Suppressor macrophage treated with lipopolysaccharide for 1 hour (primary cell): ENCODE measurements at regions not wholly inside any gene's neighbourhood (a gene's known extent, or its start where the extent isn't known, plus 50 kb on each side); places are given as distances from the start of the nearest gene placed in this dataset.
"Not testable (repeated sequence)": the region's sequence is repeated elsewhere in the genome, so short reads cannot be mapped to it uniquely, and the experiment has no call there.

ENCODE experiments used
- DNase-seq, 3 donors: peaks; one replicate each; pipeline ENCODE4 v3.0.0-alpha.2; 2020 to 2022

DNA sequence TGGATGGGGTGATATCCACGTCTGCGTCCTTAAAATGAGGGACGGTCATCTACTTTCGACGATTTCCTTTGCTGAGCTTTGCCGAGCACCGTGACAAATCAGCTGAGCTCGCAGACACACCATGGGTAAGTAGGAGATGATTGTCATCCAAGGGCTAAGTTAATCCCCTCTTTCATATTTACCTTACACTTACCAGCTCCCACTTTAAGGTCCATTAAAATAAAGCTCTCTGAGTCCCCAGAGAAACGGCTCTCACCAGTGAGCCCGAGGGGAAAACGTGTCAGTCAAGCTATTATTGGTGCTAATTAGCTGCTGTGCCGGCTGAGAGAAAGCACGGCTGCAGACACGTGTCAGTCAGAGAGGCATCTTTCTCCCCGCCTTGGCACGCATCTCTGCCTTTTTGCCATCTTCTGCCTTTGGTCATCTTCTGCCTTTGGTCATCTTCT, 72.2 kb downstream of the CRLF2 start:
- no peak for DNase-seq

DNA sequence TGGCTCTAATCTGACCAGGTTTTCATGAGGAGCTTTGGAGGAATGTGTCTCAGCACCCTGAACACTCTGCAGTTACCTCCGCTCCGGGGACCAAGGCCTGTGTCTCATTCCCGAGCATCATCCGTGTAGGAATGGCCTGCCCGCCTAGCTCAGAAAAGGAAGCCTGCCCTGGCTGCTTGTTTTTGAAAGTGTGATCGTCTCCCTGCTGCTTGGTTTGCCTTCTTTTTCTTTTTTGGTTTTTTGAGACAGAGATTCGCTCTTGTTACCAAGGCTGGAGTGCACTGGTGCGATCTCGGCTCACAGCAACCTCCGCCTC, 73.3 kb downstream of the CRLF2 start:
- no peak for DNase-seq

- DNase-seq: no peak
Measured at GRCh38 chrX:1138476-1139184, 73.8 kb downstream of the CRLF2 start.

DNA sequence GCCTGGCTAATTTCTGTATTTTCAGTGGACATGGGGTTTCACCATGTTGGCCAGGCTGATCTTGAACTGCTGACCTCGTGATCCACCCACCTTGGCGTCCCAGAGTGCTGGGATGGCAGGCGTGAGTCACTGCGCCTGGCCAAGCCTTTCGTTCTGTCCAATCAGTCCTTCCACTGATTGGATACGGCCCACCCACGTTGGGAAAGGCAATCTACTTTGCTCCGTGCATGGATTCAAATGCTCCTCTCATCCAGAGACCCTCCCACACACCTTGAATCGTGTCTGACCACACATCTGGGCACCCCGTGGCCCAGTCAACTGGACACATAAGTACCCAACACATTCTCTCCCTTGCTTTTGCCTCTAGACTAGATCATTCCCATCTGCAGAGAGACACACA, 74.9 kb downstream of the CRLF2 start:
- DNase-seq: no peak

DNA sequence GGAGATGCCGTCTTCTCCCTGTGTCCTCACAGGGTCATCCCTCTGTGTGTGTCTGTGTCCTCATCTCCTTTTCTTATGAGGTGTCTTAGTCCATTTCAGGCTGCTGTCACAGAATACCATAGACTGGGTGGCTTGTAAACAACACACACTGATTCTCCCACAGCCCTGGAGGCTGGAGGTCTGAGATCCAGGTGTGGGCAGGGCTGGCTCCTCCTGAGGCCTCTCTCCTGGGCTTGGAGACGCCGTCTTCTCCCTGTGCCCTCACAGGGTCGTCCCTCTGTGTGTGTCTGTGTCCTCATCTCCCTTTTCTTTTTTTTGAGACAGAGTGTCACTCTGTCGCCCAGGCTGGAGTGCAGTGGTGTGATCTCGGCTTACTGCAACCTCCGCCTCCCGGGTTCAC, 75.9 kb downstream of the CRLF2 start:
- DNase-seq: not testable (repeated sequence)

DNA sequence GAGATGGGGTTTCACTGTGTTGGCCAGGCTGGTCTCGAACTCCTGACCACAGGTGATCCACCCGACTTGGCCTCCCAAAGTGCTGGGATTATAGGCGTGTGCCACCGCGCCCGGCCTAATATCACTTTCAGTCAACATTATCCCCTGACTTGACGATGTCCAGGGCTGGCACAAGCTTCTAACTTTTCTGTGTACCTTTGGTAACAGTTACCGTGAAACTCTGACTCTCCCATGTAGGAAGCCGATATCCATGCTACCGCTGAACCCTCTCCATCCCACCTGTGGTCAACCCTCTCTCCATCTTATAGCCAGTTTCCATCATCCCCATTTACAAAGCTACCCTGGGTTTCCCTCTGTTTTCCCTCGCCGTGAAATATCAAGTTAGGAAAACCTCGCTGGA, 77.5 kb downstream of the CRLF2 start:
- no peak for DNase-seq

GRCh38 chrX:1134156-1134555, 78.3 kb downstream of the CRLF2 start:
- DNase-seq: no peak

DNA sequence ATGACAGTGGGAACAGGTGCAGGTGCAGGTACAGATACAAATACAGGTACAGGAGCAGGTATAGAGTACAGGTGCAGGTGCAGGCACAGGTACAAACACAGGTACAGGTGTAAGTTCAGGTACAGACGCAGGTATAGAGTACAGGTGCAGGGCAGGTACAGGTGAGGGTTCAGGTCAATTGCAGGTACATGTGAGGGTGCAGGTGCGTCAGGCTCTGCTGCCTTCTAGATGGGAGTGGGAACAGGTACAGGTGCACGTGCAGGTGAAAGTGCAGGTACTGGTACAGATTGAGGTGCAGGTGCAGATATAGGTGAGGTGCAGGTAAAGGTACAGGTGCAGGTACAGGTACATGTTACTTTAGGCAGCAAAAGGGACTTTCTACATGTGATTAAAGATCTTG, 85.7 kb downstream of the CRLF2 start:
- DNase-seq: no peak

- no peak for DNase-seq
Measured at GRCh38 chrX:1124531-1124930, 87.9 kb downstream of the CRLF2 start.

DNA sequence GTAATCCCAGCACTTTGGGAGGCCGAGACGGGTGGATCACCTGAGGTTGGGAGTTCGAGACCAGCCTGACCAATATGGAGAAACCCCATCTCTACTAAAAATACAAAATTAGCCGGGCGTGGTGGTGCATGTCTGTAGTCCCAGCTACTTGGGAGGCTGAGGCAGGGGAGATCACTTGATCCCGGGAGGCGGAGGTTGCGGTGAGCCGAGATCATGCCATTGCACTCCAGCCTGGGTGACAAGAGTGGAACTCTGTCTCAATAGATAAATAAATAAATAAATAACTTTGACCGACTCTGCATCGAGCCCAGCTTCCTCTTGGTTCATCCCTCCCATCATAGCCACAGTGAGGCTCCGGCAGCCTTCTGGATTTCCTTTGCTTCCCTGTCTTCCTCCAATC, 89.6 kb downstream of the CRLF2 start:
- not testable (repeated sequence) for DNase-seq

DNA sequence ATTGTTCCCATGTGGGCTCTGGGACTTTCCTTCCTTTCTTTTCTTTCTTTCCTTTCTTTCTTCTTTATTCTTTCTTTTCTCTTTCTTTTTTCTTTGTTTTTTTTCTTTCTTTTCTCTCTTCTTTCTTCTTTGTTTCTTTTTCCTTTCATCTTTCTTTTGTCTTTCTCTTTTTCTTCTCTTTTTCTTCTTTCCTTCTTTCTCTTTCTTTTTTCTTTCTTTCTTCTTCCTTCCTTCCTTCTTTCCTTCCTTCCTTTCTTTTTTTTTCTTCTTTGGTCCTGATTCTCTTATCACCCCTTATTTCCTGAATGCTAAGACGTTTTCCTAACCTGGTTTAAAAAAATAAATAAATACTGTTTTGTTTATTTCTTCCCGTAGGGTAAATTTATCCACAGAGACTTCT, 93.2 kb downstream of the CRLF2 start:
- no peak for DNase-seq

DNA sequence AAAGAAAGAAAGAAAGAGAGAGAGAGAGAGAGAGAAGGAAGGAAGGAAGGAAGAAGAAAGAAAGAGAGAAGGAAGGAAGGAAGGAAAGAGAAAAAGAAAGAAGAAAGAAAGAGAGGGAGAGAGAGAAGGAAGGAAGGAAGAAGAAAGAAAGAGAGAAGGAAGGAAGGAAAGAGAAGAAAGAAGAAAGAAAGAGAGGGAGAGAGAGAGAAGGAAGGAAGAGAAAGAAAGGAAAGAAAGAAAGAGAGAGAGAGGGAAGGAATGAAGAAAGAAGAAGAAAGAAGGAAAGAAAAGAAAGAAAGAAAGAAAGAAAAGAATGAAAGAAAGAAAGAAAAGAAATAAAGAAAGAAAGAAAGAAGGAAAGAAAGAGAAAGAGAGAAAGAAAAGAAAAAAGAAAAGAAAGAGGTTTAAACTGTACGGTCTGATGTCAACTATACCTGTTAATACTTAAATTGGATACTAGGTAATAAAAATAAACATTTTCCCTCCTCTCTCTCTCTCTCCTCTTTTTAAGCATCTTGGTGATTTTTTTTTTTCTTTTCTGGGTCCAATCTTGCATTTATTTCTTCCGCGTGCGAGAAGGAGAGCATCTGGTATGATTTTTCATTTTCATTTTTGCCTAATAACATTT, 93.8 kb downstream of the CRLF2 start:
- DNase-seq: no peak

- not testable (repeated sequence) for DNase-seq
Measured at GRCh38 chrX:1115411-1115810, 97.0 kb downstream of the CRLF2 start.

- DNase-seq: no peak
Measured at GRCh38 chrX:1112321-1112720, 100.1 kb downstream of the CRLF2 start.

DNA sequence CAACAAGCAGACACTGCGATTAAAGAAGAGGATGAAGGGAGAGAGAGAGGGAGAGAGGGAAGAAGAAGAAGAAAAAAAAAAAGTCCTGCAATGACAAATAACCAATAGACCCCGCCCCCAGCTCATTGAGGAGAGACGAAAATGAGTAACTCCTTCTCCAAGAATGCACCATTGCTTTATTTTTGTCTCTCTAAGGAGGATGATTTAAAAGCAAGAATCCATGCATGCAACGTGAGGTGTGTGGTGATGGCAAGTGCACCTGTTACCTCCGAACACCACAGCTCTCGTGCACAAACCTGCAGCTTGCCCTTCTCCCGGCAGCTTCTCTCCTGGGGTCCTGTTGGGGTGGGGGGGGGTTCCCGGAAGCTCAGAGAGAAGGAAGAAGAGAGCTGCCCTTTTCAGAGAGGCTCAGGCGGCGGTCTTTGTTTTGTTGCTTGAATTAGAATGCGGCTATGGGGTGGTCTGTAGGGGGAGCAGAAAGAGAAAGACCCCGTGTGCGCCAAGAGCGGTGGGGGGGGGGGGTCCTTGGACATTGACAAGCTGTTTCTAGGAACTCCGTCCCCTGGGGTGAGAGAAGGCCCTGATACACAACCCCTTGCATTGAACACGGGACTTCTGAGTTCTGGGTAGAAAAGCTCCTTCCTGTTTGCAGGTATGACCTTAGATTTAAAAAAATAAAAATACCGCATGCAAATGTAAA, 100.7 kb downstream of the CRLF2 start:
- no peak for DNase-seq

DNA sequence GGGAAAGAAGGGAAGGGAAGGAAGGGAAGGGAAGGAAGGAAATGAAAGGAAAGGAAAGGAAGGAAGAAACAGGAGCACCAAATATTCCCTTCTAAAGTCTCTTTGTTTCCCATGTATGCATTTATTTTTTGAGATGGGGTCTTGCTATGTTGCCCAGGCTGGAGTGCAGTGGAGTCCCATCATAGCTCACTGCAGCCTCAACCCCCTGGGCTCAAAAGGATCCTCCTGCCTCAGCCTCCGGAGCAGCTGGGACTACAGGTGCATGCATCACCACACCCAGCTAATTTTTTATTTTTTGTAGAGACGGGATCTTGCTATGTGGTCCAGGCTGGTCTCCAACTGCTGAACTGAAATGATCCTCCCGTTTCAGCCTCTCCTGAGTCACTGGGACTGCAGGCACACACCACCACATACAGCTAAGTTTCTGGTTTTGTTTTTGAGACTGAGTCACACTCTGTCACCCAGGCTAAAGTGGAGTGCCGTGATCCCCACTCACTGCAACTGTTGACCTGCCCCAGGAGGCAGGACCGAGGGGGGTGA, 102.8 kb downstream of the CRLF2 start:
- no peak for DNase-seq

- no peak for DNase-seq
Measured at GRCh38 chrX:1108501-1109445, 103.7 kb downstream of the CRLF2 start.

- DNase-seq: no peak
Measured at GRCh38 chrX:1106478-1107210, 105.8 kb downstream of the CRLF2 start.

GRCh38 chrX:1105671-1106419, 106.6 kb downstream of the CRLF2 start:
- no peak for DNase-seq

DNA sequence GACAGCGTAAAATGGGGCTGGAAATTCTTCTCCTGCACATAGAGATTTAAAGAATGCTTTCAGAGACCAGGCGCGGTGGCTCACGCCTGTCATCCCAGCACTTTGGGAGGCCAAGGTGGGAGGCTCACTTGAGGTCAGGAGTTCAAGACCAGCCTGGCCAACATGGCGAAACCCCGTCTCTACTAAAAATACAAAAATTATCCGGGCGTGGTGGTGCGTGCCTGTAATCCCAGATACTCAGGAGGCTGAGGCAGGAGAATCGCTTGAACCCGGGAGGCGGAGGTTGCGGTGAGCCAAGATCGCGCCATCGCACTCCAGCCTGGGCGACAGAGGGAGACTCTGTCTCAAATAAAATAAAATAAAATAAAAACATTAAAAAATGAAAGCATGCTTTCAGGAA, 107.4 kb downstream of the CRLF2 start:
- DNase-seq: not testable (repeated sequence)

DNA sequence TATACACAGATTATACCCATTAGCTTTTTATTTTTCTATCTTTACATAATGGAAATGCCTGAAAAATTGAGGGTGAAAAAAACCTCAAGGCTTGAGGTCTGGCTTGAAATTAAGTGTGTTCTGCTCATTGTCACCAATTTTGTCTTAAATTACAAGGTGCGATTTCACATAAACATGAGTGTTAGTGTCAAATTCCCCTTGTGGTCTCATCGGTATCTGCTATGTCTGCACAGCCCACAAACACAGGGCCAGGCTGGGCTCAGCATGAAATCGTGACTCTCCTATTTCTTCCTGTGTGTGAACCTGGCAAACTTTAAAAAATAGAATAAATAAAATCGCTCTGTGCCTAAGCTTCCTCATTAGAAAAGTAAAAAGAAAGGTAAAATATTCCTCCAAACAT, 109.1 kb downstream of the CRLF2 start:
- DNase-seq: no peak
